A172 (cell line): ENCODE measurements at regions not wholly inside any gene's neighbourhood (a gene's known extent, or its start where the extent isn't known, plus 50 kb on each side); places are given as distances from the start of the nearest gene placed in this dataset.

Source experiments
- DNase-seq: peaks from one replicate; pipeline ENCODE4 v3.0.0-alpha.2; 2015; ENCODE audit warnings: low spot score

- DNase-seq, result no peak
Measured at GRCh38 chr5:54852007-54852406, 133.4 kb downstream of the ESM1 start.

DNA sequence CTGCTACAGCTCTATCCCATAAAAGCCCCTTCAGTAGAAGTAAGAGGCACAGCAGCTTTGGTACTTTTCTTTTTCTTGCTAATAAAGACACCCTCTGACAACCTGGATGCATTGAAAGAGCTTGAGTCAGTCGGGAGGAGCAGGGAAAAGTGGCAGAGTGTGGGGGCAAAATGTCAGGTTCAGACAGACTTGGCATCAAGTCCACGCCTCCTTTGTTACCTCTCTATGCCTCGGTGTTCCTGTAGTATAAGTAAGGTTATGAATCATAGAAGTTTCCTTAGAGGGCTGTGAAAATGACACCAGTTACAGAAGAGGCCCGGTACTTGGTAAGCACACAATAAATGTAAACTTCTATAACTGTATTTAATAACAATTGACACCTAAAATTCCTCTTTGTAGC, 133.9 kb downstream of the ESM1 start:
- no peak for DNase-seq

- DNase-seq, result no peak
Measured at GRCh38 chr5:54848581-54848980, 136.8 kb downstream of the ESM1 start.

GRCh38 chr5:54845567-54845941, 139.8 kb downstream of the ESM1 start:
- DNase-seq, result peak; percentile 38

- peak; percentile 53 for DNase-seq
Measured at GRCh38 chr5:54844905-54845566, 140.4 kb downstream of the ESM1 start.

DNA sequence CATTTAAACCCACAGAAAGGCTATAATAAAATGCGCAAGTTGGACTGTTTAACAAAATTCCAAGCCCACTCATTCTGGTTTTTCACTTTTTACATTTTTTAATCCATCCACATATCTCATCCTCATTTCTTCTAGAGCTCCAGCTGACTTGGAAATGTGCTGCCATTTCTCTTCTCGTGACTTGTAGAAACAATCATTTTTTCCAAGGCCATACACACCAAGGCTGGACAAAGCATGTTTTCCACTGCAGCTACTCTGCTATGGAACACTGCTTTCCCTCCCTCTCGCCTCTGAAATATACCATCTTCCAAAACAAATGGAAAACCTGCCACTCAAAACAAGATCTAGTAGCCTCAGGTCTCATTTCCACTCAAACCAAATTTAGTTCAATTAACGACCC, 141.1 kb downstream of the ESM1 start:
- no peak for DNase-seq

DNA sequence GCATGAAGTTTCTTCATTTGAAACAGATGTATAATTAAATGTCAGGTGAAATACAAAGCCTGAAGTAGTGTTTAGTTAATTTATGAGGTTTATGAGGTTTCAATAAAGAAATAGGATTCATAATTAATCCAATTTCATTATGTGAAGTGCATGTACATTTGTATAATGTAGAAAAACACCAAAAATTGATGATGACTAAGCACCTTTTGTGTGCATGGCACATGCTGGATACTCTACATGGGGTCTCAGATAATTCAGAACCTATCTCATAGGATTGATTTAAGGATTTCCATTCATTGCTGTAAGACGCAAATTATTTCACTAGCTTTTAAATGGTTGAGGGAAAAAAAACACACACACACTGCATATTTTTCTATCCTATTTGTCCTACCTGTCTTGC, 143.9 kb downstream of the ESM1 start:
- DNase-seq, result no peak

DNA sequence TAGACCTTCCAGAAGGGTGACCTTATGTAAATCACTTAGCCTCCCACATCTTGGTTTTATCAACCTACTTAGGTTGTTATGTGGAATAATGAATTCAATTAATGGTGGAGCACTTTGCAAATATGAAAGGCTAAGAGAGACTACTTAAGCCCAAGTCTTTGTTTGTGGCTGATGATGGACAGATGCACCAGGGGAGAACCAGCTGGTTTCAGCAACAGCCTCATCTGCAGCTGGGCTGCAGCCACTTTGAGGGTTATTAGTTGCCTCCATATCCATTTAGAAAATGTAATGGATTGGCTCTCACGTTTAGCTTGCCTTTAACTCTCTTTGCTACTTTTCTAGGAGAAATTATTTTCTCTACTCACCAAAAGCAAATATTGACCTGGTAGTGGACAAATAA, 146.6 kb downstream of the ESM1 start:
- no peak for DNase-seq

DNA sequence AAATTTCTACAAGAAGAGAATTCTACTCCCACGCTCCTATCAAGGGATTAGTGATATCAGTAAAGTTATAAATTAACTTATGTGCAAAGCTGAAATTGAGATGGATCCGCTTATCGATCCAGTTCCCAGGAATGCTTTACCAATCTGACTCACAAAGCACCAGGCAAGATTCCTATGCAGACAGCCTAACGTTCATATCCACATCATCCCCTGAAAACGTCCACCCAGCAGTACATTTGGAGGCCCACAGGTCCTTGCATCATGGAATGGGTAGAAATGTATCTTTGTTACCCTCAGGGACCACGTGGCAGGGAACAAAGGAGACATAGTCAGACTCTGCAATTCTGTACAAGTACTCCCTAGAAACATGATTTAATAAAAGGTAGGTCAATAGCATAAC, 147.4 kb downstream of the ESM1 start:
- no peak for DNase-seq

GRCh38 chr5:54837093-54837492, 148.3 kb downstream of the ESM1 start:
- no peak for DNase-seq

DNA sequence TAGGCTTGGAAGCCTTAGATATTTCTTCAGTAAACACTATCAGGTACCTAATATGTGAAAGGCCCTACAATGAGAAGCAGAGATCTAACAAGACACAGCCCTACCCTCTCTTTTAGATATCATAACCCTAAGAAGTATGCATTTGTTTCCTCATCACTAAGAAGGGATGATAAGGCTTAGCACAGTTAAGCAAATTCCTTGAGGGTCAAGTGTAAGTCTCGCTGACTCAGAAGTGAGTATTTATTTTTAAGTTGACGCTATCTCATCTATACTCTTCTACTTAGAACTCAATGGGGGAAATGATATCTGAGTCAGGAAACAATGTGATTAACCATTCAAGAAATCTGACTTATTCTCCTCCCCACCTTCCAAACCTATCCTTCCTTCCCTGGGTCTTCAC, 149.7 kb downstream of the ESM1 start:
- peak; percentile 11 for DNase-seq

DNA sequence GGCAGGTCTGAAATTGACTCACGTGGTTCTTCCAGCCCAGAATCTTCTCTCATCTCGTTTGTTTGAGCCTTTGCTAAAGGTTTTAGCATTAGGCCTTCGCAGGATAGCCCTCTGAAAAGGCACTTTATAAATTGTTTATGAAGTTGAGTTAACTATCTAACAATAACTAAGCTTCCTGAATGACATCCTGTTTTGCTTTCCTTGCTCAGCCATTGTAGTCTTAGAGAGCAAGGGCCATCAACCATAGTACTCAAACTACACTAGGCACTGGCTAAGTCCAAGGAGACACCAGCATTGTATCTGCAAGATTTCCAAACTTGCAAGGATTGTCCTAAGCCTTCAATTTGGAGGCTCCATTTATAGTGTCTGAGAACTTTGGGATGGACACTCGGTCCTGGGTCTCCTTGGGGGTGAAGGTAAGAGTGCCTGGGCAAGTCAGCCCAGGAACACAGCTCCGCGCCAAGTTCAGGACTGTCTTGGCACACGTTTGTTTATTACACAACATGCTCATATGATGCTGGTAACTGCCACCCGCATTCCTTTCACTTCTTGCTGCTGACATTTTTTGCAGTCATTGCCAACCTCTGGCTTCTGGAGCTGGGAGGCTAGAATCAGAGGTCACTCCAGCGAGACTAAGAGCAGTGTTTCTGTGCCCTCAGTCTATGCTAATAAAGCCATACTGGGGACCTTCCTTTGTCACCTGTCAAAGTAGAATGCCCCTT, 151.1 kb downstream of the ESM1 start:
- no peak for DNase-seq

- no peak for DNase-seq
Measured at GRCh38 chr5:54833590-54833989, 151.8 kb downstream of the ESM1 start.

GRCh38 chr5:54832858-54833257, 152.5 kb downstream of the ESM1 start:
- no peak for DNase-seq

DNA sequence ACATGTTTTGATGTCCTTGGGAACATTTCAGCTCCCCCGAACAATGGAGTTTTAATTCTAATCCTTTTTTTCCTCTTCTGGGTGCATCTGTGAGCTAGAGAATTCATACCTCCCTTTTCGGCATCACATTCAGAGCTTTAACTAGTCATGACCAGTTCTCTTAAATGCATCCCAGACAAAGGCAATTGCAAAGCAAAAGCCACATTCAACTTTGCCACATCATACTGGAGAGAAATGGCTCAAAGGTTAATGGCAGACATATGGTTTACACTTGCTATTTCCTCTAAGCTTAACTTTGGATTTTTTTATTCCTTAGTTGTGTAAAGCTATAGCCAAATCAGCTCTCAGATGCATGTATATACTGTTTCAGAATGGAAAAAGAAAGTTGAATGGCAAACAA, 153.3 kb downstream of the ESM1 start:
- no peak for DNase-seq

- DNase-seq, result no peak
Measured at GRCh38 chr5:54831233-54831632, 154.2 kb downstream of the ESM1 start.

GRCh38 chr5:54829676-54830535, 155.5 kb downstream of the ESM1 start:
- DNase-seq, result no peak

DNA sequence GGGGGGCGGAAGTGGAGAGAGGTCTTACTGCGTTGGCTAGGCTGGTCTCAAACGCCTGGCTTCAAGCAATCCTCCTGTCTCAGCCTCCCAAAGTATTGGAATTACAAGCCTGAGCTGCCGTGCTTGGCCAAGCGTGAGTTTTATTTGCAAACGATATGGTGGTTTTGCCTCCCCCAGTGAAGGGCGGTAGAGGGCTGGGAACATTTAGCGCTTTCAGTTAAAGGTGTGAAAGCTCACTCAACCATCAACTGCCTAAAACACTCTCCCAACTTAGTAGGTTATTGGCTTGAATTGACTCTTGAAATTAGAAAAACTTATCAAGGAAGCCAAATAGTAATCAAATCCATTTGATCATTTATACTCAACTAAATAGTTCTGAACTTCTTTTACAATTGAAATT, 156.3 kb downstream of the ESM1 start:
- no peak for DNase-seq

- DNase-seq, result no peak
Measured at GRCh38 chr5:54828151-54828550, 157.2 kb downstream of the ESM1 start.

DNA sequence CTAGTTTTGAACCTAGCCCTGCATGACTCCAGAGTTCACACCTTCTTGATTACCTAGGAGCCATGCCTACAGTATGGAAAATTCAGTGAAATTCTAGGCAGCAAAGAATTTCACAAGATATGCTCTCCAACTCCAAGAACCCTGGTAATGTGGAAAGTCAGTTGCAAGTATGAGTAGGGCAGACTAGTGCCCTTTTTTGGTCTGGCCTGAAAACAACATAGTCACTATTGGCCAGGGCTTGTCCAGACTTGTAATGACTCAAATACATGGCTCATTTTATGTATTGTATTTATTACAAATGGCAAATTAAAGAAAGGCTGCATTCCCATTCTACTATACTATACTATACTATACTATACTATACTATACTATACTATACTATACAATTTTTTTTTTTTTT, 160.4 kb downstream of the ESM1 start:
- no peak for DNase-seq

DNA sequence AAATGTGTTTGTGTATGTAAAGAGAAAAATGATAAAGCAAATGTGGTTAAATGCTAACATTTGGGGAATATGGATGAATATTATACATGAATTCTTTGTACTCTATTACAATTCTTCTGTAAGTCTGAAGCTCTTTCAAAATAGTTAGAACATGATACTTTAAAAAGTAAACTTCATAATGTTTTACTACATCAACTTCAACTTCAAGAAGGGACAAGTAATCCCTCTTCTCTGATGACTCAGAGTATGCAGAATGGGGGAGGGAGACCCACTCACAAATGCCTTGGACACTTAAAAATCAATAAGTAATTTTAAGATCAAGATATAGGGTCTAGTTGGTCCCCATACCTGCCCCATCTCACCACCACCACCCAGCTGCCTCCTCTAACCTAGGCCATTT, 162.4 kb downstream of the ESM1 start:
- no peak for DNase-seq

DNA sequence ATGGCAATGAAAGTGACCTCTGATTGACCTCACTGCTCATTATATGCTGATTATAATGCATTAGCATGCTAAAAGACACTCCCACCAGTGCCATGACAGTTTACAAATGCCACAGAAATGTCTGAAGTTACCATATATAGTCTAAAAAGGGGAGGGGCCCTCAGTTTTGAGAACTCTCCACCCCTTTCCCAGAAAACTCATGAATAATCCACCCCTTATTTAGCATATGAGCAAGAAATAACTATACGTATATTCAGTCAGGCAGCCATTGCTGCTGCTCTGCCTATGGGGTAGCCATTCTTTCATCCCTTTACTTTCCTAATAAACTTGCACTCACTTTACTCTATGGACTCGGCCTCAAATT, 163.1 kb downstream of the ESM1 start:
- DNase-seq, result no peak
